Mucosa of descending colon (tissue), 3 donors: ENCODE measurements at regions not wholly inside any gene's neighbourhood (a gene's known extent, or its start where the extent isn't known, plus 50 kb on each side); places are given as distances from the start of the nearest gene placed in this dataset.

Experiments
- ATAC-seq: fragments of 200-7000 bp; cut with Tn5 transposase; one replicate; pipeline ENCODE4 v1.9.1; 2020; ENCODE audit warnings: mild to moderate bottlenecking, moderate library complexity
- DNase-seq, 3 donors: peaks; one replicate each; pipeline ENCODE4 v3.0.0-alpha.2; 2020
- H3K36me3 ChIP-seq: fragments of 200-600 bp; one replicate; pipeline ENCODE4 v1.8.0; 2021; ENCODE audit warnings: low read depth, mild to moderate bottlenecking
- H3K4me1 ChIP-seq: fragments of 200-600 bp; one replicate; pipeline ENCODE4 v1.8.0; 2021; ENCODE audit warnings: low read depth, mild to moderate bottlenecking
- H3K4me3 ChIP-seq: fragments of 200-600 bp; one replicate; pipeline ENCODE4 v1.8.0; 2021; ENCODE audit warnings: mild to moderate bottlenecking
- H3K9me3 ChIP-seq: fragments of 200-600 bp; one replicate; pipeline ENCODE4 v1.8.0; 2021; ENCODE audit warnings: mild to moderate bottlenecking
- CTCF ChIP-seq: fragments of 200-600 bp; IDR thresholded peaks from one replicate; pipeline ENCODE4 v1.8.0; 2022; ENCODE audit warnings: antibody characterized with exemption, mild to moderate bottlenecking
- intact Hi-C, 2 donors: fragments of 100-400 bp; cut with DNase I in 1 of 2; cut with micrococcal nuclease in 1 of 2; formaldehyde crosslinking; loops; one replicate each; pipeline versions ENCODE4 v1.11.0 to v1.11.1; 2022; cut with DNase I, micrococcal nuclease
- donor health status: DM: no; HTN: no; CAD: no; lungs with moderate emphysema.
- donor health status: DM: no; HTN: no; CAD: no.
- donor health status: DM: no; HTN: yes; CAD: no.

- no peak for ATAC-seq
- no peaks in the 10 kb centered on the region for H3K36me3 ChIP-seq
- no peak for DNase-seq
- H3K4me1 ChIP-seq = no peaks in the 10 kb centered on the region
- H3K4me3 ChIP-seq = no peak overlapping the region
- TF ChIP-seq CTCF = no peak
- no peaks in the 10 kb centered on the region for H3K9me3 ChIP-seq
- intact Hi-C loops = no loop called here
Observed at GRCh38 chr17:13806092-13806491, 204.4 kb upstream of the HS3ST3A1 start.

DNA sequence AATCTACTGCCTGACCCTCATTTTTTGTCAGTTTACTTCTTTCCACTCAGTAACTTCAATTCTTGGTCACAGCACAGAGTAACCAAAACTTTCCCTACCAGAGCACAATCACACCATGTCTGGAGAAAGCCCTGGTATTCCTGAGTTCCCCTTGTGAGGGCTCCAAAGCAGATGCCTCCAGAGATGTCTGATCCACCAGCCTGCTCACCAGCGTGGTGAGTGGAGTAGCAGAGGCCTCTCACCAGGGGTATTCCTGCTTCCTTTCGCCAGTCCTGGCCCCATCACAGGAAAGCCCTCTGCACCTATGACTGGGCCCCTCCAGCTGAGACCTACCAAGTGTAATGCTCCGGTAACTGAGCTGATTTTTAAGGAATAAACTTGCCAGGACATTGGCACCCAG is 205.4 kb upstream of the HS3ST3A1 start:
- Histone ChIP-seq H3K4me3 (no peak overlapping the region), H3K9me3 (no peaks in the 10 kb centered on the region), H3K4me1 (no peaks in the 10 kb centered on the region), H3K36me3 (no peaks in the 10 kb centered on the region)
- ATAC-seq (no peak), DNase-seq (no peak)
- intact Hi-C loops = no loop called here
- no peak for TF ChIP-seq CTCF

GRCh38 chr17:13812350-13812749 is 210.6 kb upstream of the HS3ST3A1 start:
- ATAC-seq = no peak
- Histone ChIP-seq H3K9me3 (no peaks in the 10 kb centered on the region), H3K4me3 (no peak overlapping the region), H3K4me1 (no peaks in the 10 kb centered on the region), H3K36me3 (no peaks in the 10 kb centered on the region)
- intact Hi-C loops = no loop called here
- no peak for TF ChIP-seq CTCF
- no peak for DNase-seq

DNA sequence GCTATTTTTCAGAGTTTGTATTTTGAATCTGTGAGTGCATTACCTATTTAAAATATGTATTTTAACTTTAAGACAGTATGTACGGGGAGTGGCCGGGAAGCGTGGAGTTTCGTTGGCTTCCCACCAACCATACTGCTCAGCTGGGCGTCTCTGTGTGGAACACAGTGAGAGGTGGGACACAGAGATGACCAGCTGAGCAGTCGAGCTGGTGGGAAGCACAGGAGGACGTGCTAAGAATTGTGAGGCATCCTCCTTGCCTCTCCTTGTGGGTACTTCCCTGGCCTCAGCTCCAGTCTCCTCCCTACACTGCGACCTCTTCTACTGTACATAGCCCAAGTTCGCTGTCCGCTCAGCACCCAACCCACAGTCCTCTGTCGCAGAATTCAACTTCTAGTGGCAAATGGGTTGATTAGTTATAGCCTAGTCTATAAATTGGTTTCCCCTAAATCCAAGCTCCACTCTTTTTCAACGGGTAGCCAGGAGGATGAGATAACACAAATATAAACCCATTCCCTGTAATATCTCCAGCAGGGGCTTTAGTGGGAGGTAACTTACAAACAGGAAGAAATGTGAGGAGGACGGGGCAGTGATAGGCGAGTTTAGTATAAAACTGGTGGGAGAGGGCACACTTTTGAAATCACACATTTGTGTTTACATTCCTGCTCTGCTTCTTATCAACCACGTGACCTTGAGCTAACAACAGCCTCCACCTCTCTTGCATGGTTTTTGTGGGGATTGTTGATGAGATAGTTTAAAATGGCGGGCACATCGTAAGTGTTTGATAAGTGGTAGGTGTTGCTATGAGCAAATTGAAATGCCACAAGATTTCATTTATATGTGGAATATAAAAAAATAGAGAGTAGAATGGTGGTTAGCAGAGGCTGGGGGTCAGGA is 211.9 kb upstream of the HS3ST3A1 start:
- no peak for TF ChIP-seq CTCF
- no peaks in the 10 kb centered on the region for H3K36me3 ChIP-seq
- ATAC-seq (no peak), DNase-seq (no peak)
- no peaks in the 10 kb centered on the region for H3K4me1 ChIP-seq
- H3K4me3 ChIP-seq = no peak overlapping the region
- H3K9me3 ChIP-seq = no peaks in the 10 kb centered on the region
- intact Hi-C loops = no loop called here

- Histone ChIP-seq H3K4me3 (no peak overlapping the region), H3K36me3 (no peaks in the 10 kb centered on the region), H3K9me3 (no peaks in the 10 kb centered on the region), H3K4me1 (no peaks in the 10 kb centered on the region)
- DNase-seq (no peak), ATAC-seq (no peak)
- TF ChIP-seq CTCF = no peak
- intact Hi-C loops = no loop called here
Observed at GRCh38 chr17:13822700-13823099, 221.0 kb upstream of the HS3ST3A1 start.
